WTC11 (cell line): ENCODE measurements at regions not wholly inside any gene's neighbourhood (a gene's known extent, or its start where the extent isn't known, plus 50 kb on each side); places are given as distances from the start of the nearest gene placed in this dataset.

Experiments
- ATAC-seq: fragments of 200-7000 bp; cut with Tn5 transposase; 2 replicates; pipeline ENCODE4 v1.10.0; 2021; ENCODE audit warnings: mild to moderate bottlenecking, moderate library complexity
- CTCF ChIA-PET: fragments of 300-600 bp; sonication (Branson Sonifier 250); formaldehyde crosslinking; loops from one replicate; lab custom pipeline; 2021; ENCODE audit warnings: antibody characterized with exemption; lab: Charles Lee
- POLR2A ChIA-PET: fragments of 350-600 bp; sonication (Branson Sonifier 250); formaldehyde crosslinking; loops from one replicate; lab custom pipeline; 2021; ENCODE audit warnings: antibody characterized with exemption; lab: Charles Lee
- DNase-seq: peaks from one replicate; pipeline ENCODE4 v3.0.0; 2021; ENCODE audit warnings: low spot score
- H3K27ac Mint-ChIP-seq: 2 replicates; pipeline ENCODE4 v1.8.0; 2021; ENCODE audit warnings: mixed read lengths
- H3K27me3 Mint-ChIP-seq: 2 replicates; pipeline ENCODE4 v1.8.0; 2021; ENCODE audit warnings: low read depth, mild to moderate bottlenecking, moderate library complexity, mixed read lengths
- H3K36me3 Mint-ChIP-seq: 2 replicates; pipeline ENCODE4 v1.8.0; 2021; ENCODE audit warnings: mixed read lengths
- H3K4me1 Mint-ChIP-seq: 2 replicates; pipeline ENCODE4 v1.8.0; 2022; ENCODE audit warnings: mixed read lengths
- H3K4me3 Mint-ChIP-seq: 2 replicates; pipeline ENCODE4 v1.8.0; 2021; ENCODE audit warnings: mild to moderate bottlenecking, moderate library complexity, mixed read lengths
- H3K9me3 Mint-ChIP-seq: 2 replicates; pipeline ENCODE4 v1.8.0; 2021; ENCODE audit warnings: mixed read lengths
- ATF1 ChIP-seq: sonication (generic); formaldehyde crosslinking; IDR thresholded peaks from 2 replicates; pipeline ENCODE4 v1.8.1; 2023; ENCODE audit warnings: mild to moderate bottlenecking, moderate library complexity, missing genetic modification reagents
- E2F1 ChIP-seq: sonication (generic); formaldehyde crosslinking; IDR thresholded peaks from 2 replicates; pipeline ENCODE4 v1.8.0; 2022; ENCODE audit warnings: mild to moderate bottlenecking, missing genetic modification reagents
- ESRRA ChIP-seq: sonication (generic); formaldehyde crosslinking; IDR thresholded peaks from 2 replicates; pipeline ENCODE4 v1.8.1; 2022; ENCODE audit warnings: mild to moderate bottlenecking, missing genetic modification reagents, borderline replicate concordance
- FOXP4 ChIP-seq: sonication (generic); formaldehyde crosslinking; IDR thresholded peaks from 2 replicates; pipeline ENCODE4 v1.8.0; 2022; ENCODE audit warnings: mild to moderate bottlenecking, missing genetic modification reagents
- GABPB1 ChIP-seq: sonication (generic); formaldehyde crosslinking; IDR thresholded peaks from 2 replicates; pipeline ENCODE4 v1.8.1; 2023; ENCODE audit warnings: mild to moderate bottlenecking, missing genetic modification reagents
- HMGA2 ChIP-seq: fragments of 250-450 bp; sonication (Bioruptor Pico); IDR thresholded peaks from 2 replicates; pipeline ENCODE4 v1.4.0; 2021; ENCODE audit warnings: mild to moderate bottlenecking, moderate library complexity
- JAZF1 ChIP-seq: fragments of 250-450 bp; sonication (Bioruptor Pico); IDR thresholded peaks from 2 replicates; pipeline ENCODE4 v1.9.0; 2021; ENCODE audit warnings: moderate library complexity, mild to moderate bottlenecking, inconsistent platforms
- MXD4 ChIP-seq: fragments of 250-450 bp; sonication (Bioruptor Pico); IDR thresholded peaks from 2 replicates; pipeline ENCODE4 v1.8.0; 2021; ENCODE audit warnings: mild to moderate bottlenecking, moderate library complexity, borderline replicate concordance
- NR2C2 ChIP-seq: sonication (generic); formaldehyde crosslinking; IDR thresholded peaks from 2 replicates; pipeline ENCODE4 v1.8.0; 2022; ENCODE audit warnings: mild to moderate bottlenecking, missing genetic modification reagents
- TEAD4 ChIP-seq: sonication (generic); formaldehyde crosslinking; IDR thresholded peaks from 2 replicates; pipeline ENCODE4 v1.8.0; 2022; ENCODE audit warnings: mild to moderate bottlenecking, missing genetic modification reagents
- ZMAT4 ChIP-seq: fragments of 250-450 bp; sonication (Bioruptor Pico); IDR thresholded peaks from 2 replicates; pipeline ENCODE4 v1.9.0; 2021; ENCODE audit warnings: mild to moderate bottlenecking
- ZNF219 ChIP-seq: sonication (generic); formaldehyde crosslinking; IDR thresholded peaks from 2 replicates; pipeline ENCODE4 v1.8.0; 2023; ENCODE audit warnings: missing genetic modification reagents, mild to moderate bottlenecking, borderline replicate concordance
- ZNF263 ChIP-seq: sonication (generic); formaldehyde crosslinking; IDR thresholded peaks from 2 replicates; pipeline ENCODE4 v1.8.1; 2022; ENCODE audit warnings: low read depth, mild to moderate bottlenecking, moderate library complexity, missing genetic modification reagents
- ZNF396 ChIP-seq: fragments of 250-450 bp; sonication (Bioruptor Pico); IDR thresholded peaks from 2 replicates; pipeline ENCODE4 v1.8.0; 2021; ENCODE audit warnings: mild to moderate bottlenecking, moderate library complexity, borderline replicate concordance
- ZNF423 ChIP-seq: fragments of 250-450 bp; sonication (Bioruptor Pico); IDR thresholded peaks from 2 replicates; pipeline ENCODE4 v2.1.2; 2022; ENCODE audit warnings: mild to moderate bottlenecking, moderate library complexity
- TF ChIP-seq, protein P1 (sequence below): sonication (generic); formaldehyde crosslinking; IDR thresholded peaks from 2 replicates; pipeline ENCODE4 v1.8.0; 2023; ENCODE audit warnings: missing genetic modification reagents, mild to moderate bottlenecking, borderline replicate concordance
- TF ChIP-seq, protein P2 (sequence below): sonication (generic); formaldehyde crosslinking; IDR thresholded peaks from 2 replicates; pipeline ENCODE4 v1.8.0; 2023; ENCODE audit warnings: missing genetic modification reagents
- TF ChIP-seq, protein P3 (sequence below): sonication (generic); formaldehyde crosslinking; IDR thresholded peaks from 2 replicates; pipeline ENCODE4 v1.8.1; 2023; ENCODE audit warnings: mild to moderate bottlenecking, missing genetic modification reagents, moderate library complexity
- TF ChIP-seq, protein P4 (sequence below): fragments of 200-600 bp; IDR thresholded peaks from 2 replicates; pipeline ENCODE4 v1.8.0; 2022; ENCODE audit warnings: antibody characterized with exemption
- TF ChIP-seq, protein P5 (sequence below): sonication (generic); formaldehyde crosslinking; IDR thresholded peaks from 2 replicates; pipeline ENCODE4 v1.8.1; 2023; ENCODE audit warnings: mild to moderate bottlenecking, missing genetic modification reagents

DNA sequence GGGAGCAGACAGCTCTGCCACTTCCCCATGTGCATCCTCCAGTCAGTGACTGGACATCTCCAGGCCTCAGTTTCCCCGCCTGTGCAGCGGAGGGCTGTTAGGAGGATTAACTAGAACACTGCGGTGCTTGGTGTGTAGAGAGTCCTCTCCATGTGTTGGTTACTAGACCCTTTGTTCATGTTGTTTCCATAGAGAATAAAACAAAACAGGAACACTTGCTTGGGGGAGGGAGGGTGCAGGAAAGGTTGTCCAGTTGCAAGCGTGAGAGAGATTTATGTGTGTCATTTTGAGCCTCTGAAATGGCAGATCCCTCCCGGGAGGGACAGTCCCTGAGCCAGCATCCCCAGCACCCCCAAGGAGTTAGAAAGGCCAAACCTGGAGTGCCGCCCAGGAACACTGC, 184.0 kb upstream of the LYSMD4 start (continued):
- TF ChIP-seq, protein P1, sequence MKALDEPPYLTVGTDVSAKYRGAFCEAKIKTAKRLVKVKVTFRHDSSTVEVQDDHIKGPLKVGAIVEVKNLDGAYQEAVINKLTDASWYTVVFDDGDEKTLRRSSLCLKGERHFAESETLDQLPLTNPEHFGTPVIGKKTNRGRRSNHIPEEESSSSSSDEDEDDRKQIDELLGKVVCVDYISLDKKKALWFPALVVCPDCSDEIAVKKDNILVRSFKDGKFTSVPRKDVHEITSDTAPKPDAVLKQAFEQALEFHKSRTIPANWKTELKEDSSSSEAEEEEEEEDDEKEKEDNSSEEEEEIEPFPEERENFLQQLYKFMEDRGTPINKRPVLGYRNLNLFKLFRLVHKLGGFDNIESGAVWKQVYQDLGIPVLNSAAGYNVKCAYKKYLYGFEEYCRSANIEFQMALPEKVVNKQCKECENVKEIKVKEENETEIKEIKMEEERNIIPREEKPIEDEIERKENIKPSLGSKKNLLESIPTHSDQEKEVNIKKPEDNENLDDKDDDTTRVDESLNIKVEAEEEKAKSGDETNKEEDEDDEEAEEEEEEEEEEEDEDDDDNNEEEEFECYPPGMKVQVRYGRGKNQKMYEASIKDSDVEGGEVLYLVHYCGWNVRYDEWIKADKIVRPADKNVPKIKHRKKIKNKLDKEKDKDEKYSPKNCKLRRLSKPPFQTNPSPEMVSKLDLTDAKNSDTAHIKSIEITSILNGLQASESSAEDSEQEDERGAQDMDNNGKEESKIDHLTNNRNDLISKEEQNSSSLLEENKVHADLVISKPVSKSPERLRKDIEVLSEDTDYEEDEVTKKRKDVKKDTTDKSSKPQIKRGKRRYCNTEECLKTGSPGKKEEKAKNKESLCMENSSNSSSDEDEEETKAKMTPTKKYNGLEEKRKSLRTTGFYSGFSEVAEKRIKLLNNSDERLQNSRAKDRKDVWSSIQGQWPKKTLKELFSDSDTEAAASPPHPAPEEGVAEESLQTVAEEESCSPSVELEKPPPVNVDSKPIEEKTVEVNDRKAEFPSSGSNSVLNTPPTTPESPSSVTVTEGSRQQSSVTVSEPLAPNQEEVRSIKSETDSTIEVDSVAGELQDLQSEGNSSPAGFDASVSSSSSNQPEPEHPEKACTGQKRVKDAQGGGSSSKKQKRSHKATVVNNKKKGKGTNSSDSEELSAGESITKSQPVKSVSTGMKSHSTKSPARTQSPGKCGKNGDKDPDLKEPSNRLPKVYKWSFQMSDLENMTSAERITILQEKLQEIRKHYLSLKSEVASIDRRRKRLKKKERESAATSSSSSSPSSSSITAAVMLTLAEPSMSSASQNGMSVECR (CRISPR knock-in tag): no peak
- TF ChIP-seq ZMAT4 (CRISPR knock-in tag) (no peak), E2F1 (CRISPR knock-in tag) (no peak), NR2C2 (no peak), GABPB1 (CRISPR knock-in tag) (no peak), HMGA2 (CRISPR knock-in tag) (no peak), TEAD4 (CRISPR knock-in tag) (no peak)
- TF ChIP-seq, protein P2, sequence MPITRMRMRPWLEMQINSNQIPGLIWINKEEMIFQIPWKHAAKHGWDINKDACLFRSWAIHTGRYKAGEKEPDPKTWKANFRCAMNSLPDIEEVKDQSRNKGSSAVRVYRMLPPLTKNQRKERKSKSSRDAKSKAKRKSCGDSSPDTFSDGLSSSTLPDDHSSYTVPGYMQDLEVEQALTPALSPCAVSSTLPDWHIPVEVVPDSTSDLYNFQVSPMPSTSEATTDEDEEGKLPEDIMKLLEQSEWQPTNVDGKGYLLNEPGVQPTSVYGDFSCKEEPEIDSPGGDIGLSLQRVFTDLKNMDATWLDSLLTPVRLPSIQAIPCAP: no peak
- TF ChIP-seq, protein P3, sequence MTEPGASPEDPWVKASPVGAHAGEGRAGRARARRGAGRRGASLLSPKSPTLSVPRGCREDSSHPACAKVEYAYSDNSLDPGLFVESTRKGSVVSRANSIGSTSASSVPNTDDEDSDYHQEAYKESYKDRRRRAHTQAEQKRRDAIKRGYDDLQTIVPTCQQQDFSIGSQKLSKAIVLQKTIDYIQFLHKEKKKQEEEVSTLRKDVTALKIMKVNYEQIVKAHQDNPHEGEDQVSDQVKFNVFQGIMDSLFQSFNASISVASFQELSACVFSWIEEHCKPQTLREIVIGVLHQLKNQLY (CRISPR knock-in tag): no peak
- TF ChIP-seq, protein P4, sequence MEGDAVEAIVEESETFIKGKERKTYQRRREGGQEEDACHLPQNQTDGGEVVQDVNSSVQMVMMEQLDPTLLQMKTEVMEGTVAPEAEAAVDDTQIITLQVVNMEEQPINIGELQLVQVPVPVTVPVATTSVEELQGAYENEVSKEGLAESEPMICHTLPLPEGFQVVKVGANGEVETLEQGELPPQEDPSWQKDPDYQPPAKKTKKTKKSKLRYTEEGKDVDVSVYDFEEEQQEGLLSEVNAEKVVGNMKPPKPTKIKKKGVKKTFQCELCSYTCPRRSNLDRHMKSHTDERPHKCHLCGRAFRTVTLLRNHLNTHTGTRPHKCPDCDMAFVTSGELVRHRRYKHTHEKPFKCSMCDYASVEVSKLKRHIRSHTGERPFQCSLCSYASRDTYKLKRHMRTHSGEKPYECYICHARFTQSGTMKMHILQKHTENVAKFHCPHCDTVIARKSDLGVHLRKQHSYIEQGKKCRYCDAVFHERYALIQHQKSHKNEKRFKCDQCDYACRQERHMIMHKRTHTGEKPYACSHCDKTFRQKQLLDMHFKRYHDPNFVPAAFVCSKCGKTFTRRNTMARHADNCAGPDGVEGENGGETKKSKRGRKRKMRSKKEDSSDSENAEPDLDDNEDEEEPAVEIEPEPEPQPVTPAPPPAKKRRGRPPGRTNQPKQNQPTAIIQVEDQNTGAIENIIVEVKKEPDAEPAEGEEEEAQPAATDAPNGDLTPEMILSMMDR: no peak

GRCh38 chr15:99916668-99917223, 183.5 kb upstream of the LYSMD4 start:
- Mint-ChIP-seq H3K9me3 (no peaks in the 10 kb centered on the region), H3K36me3 (no peaks in the 10 kb centered on the region), H3K27me3 (no peaks in the 10 kb centered on the region; the same call in 1 of the 2 replicates), H3K4me1 (peaks cover 4% of the 10 kb centered on the region), H3K27ac (no peak overlapping the region), H3K4me3 (no peak overlapping the region)
- ChIA-PET CTCF (no interaction called here), POLR2A (no interaction called here)
- peak; percentile 24; the same call in 1 of the 2 replicates for ATAC-seq
- no peak for DNase-seq
- TF ChIP-seq ATF1 (CRISPR knock-in tag) (no peak), MXD4 (no peak), ZNF219 (no peak), FOXP4 (CRISPR knock-in tag) (no peak), ESRRA (CRISPR knock-in tag) (no peak), NR2C2 (no peak), ZNF396 (CRISPR knock-in tag) (no peak), ZNF263 (CRISPR knock-in tag) (no peak), ZNF423 (CRISPR knock-in tag) (no peak), JAZF1 (CRISPR knock-in tag) (no peak)
- TF ChIP-seq, protein P5, sequence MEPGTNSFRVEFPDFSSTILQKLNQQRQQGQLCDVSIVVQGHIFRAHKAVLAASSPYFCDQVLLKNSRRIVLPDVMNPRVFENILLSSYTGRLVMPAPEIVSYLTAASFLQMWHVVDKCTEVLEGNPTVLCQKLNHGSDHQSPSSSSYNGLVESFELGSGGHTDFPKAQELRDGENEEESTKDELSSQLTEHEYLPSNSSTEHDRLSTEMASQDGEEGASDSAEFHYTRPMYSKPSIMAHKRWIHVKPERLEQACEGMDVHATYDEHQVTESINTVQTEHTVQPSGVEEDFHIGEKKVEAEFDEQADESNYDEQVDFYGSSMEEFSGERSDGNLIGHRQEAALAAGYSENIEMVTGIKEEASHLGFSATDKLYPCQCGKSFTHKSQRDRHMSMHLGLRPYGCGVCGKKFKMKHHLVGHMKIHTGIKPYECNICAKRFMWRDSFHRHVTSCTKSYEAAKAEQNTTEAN: no peak
- TF ChIP-seq, protein P4: no peak
- TF ChIP-seq, protein P3 (CRISPR knock-in tag): no peak
